ENCODE measurements at regions not wholly inside any gene's neighbourhood (a gene's known extent, or its start where the extent isn't known, plus 50 kb on each side); places are given as distances from the start of the nearest gene placed in this dataset.

DNA sequence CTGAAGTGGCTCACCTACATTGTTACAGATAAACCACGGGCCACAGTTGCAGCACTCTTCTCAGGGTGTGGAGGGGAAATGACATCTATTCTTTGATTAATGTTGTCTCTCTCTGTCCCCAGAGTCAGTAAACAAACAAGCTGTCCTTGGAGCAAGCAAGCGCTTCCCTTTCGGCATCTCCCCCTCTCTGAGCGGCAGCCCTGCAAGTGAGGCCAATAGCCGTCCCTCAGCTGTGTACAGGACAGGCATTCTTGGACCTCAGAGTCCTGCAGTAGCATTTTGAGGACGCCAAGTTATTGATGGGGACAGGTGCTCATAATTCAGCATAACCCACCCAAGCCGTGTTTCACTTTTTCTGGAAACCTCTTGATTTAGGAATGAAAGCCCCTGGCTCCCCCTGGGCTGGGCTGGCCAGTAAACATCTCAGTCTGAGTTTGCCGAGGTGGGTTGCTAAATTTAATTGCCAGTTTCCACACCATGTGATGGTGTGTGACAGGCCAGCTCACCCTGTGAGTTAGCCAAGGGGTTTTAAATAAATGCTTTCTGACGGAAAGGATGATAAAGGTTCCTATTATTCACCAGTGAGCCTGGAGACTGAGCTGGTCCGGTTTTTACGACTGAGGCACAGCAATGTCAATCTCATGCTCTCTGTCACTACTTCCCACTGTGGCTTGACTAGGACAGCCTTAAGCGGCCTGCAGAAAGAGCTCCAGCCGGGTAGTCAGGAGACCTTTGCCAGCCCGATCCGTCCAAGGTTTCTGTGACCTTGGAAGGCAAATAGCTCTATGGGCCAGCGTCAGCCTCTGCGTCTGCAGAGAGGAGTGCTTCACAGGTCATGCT lies 214.8 kb upstream of the RREB1 start:
- no peak for FAIRE-seq
- H3K27ac ChIP-seq (ENCODE audit: low read depth in 1 of 3, low read length in 2 of 3) = no peak overlapping the region

DNA sequence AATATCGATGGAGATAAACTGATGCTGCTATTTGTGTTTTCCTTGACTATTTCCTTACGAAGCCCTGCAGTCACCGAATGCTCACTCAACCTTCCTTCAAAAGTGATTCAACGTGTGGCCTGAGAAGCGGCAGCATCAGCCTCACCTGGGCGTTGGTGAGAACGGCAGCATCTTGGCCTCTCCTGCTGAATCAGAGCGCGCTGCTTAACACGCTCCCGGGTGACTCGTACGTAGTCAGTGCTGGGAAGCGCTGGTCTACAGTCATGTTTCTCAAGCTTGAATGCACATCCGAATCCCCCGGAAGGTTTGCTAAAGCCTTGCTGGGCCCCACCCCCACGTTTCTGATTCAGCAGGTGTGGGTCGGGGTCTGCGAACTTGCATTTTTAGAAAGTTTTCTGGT lies 214.1 kb upstream of the RREB1 start:
- DNase-seq = no peak
- WGBS, 3 donors = 76 to 89% (median 81%) methylated on average over 19 of the region's 19 CpGs
- Histone ChIP-seq H3K27ac (ENCODE audit: low read depth in 1 of 3, low read length in 2 of 3) (no peak overlapping the region), H3K36me3 (ENCODE audit: control insufficient read depth in 3 of 3, insufficient read depth in 2 of 3, low read depth in 1 of 3, low read length in 3 of 3) (no peaks in the 10 kb centered on the region), H3K9me3 (ENCODE audit: control insufficient read depth in 2 of 2, insufficient read depth in 1 of 2, low read depth in 1 of 2, low read length in 1 of 2) (peaks cover 0 to 10% of the 10 kb centered on the region in 2 donors), H3K4me3 (ENCODE audit: low read depth in 1 of 3, low read length in 3 of 3) (no peak overlapping the region), H3K27me3 (ENCODE audit: control insufficient read depth in 3 of 3, insufficient read depth in 3 of 3, low read length in 3 of 3) (no peaks in the 10 kb centered on the region), H3K4me1 (ENCODE audit: control insufficient read depth in 3 of 3, insufficient read depth in 2 of 3, low read depth in 1 of 3, low read length in 2 of 3) (peaks cover 0 to 28% (median 0%) of the 10 kb centered on the region in 3 donors)
- no peak for FAIRE-seq

More for the DNA sequence above, 214.8 kb upstream of the RREB1 start:
- Histone ChIP-seq H3K9me3 (ENCODE audit: control insufficient read depth in 2 of 2, insufficient read depth in 1 of 2, low read depth in 1 of 2, low read length in 1 of 2) (peaks cover 0 to 7% of the 10 kb centered on the region in 2 donors), H3K4me3 (ENCODE audit: low read depth in 1 of 3, low read length in 3 of 3) (no peak overlapping the region), H3K4me1 (ENCODE audit: control insufficient read depth in 3 of 3, insufficient read depth in 2 of 3, low read depth in 1 of 3, low read length in 2 of 3) (peaks cover 0 to 28% (median 0%) of the 10 kb centered on the region in 3 donors), H3K27me3 (ENCODE audit: control insufficient read depth in 3 of 3, insufficient read depth in 3 of 3, low read length in 3 of 3) (no peaks in the 10 kb centered on the region), H3K36me3 (ENCODE audit: control insufficient read depth in 3 of 3, insufficient read depth in 2 of 3, low read depth in 1 of 3, low read length in 3 of 3) (no peaks in the 10 kb centered on the region)
- no peak for DNase-seq
- WGBS, 3 donors = 77 to 82% (median 82%) methylated on average over 17 of the region's 17 CpGs

DNA sequence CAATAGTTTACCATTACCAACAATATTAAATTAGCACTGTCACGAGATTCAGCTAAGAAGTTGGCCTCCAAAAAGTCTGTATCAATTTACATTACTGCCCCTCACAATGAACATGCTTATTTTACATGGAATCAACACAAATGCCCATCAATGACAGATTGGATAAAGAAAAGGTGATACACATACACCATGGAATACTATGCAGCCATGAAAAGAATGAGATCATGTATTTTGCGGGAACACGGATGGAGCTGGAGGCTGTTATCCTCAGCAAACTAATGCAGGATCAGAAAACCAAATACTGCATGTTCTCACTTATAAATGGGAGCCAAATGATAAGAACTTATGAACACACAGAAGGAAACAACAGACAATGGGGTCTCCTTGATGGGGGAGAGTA lies 211.8 kb upstream of the RREB1 start:
- Histone ChIP-seq H3K27ac (ENCODE audit: low read depth in 1 of 3, low read length in 2 of 3) (no peak overlapping the region), H3K36me3 (ENCODE audit: control insufficient read depth in 3 of 3, insufficient read depth in 2 of 3, low read depth in 1 of 3, low read length in 3 of 3) (no peaks in the 10 kb centered on the region), H3K4me3 (ENCODE audit: low read depth in 1 of 3, low read length in 3 of 3) (no peak overlapping the region), H3K9me3 (ENCODE audit: control insufficient read depth in 2 of 2, insufficient read depth in 1 of 2, low read depth in 1 of 2, low read length in 1 of 2) (peaks cover 0 to 10% of the 10 kb centered on the region in 2 donors), H3K4me1 (ENCODE audit: control insufficient read depth in 3 of 3, insufficient read depth in 2 of 3, low read depth in 1 of 3, low read length in 2 of 3) (peaks cover 0 to 14% (median 0%) of the 10 kb centered on the region in 3 donors), H3K27me3 (ENCODE audit: control insufficient read depth in 3 of 3, insufficient read depth in 3 of 3, low read length in 3 of 3) (no peaks in the 10 kb centered on the region)
- DNase-seq (no peak), FAIRE-seq (no peak)
- WGBS, 3 donors = 95 to 99% (median 96%) methylated on average over 3 of the region's 3 CpGs

DNA sequence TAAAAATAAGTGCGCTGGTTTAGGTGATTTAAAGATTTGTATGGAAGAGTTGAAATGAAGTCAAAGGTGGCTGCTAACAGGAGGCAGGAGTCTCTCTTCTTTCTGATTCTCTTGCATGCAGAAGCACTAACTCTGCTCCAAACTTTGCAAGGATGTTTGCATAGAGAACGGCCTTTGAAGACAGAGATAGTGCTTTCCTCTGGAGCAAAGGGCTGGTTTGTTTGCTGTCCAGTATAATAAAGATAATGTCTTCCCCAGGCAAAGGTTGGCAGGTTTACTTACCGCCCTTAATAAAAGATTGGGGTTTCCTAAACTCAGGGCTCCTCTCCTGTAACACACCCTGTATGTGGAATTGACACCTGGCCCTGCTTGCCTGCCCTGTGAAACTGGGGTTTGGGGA lies 210.6 kb upstream of the RREB1 start:
- H3K4me3 ChIP-seq (ENCODE audit: low read depth in 1 of 3, low read length in 3 of 3) = no peak overlapping the region
- no peaks in the 10 kb centered on the region for H3K27me3 ChIP-seq (ENCODE audit: control insufficient read depth in 3 of 3, insufficient read depth in 3 of 3, low read length in 3 of 3)
- 36 to 66% (median 39%) methylated on average over 3 of the region's 3 CpGs for WGBS, 3 donors
- FAIRE-seq = no peak
- peak in 1 of 2 donors; percentile 29 for DNase-seq
- H3K9me3 ChIP-seq (ENCODE audit: control insufficient read depth in 2 of 2, insufficient read depth in 1 of 2, low read depth in 1 of 2, low read length in 1 of 2) = peaks cover 0 to 10% of the 10 kb centered on the region in 2 donors
- H3K36me3 ChIP-seq (ENCODE audit: control insufficient read depth in 3 of 3, insufficient read depth in 2 of 3, low read depth in 1 of 3, low read length in 3 of 3) = no peaks in the 10 kb centered on the region
- peaks cover 0 to 2% (median 0%) of the 10 kb centered on the region in 3 donors for H3K4me1 ChIP-seq (ENCODE audit: control insufficient read depth in 3 of 3, insufficient read depth in 2 of 3, low read depth in 1 of 3, low read length in 2 of 3)
- H3K27ac ChIP-seq (ENCODE audit: low read depth in 1 of 3, low read length in 2 of 3) = no peak overlapping the region

DNA sequence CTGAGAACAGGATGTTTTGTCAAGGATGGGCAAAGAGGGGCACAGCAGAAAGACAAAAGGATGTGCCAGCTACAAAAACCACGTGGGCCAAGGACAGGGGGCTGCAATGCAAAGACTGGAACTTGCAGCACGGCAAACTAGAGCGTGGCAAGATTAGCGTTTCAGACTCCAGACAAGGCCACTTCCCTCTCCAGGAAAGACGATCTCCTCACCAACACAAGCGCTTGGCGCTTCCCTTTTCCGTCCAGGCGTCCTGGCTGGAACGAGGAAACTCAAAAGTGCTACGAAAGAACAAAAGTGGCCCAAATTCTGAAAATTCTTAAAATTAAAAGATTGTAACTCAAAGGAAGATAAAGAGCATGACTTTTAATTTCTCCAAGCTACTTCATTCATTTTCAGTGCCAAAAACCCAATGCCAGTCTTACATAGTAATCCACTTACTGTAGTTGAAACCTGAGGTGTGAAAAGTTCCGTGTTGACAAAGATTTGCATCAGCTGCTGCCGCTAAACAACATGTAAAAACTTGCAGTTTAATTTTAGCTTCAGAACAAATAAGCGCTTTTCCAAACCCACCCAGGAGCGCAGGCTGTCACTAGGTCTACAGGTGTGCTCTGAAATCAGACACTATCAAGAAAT lies 207.1 kb upstream of the RREB1 start:
- H3K36me3 ChIP-seq (ENCODE audit: control insufficient read depth in 3 of 3, insufficient read depth in 2 of 3, low read depth in 1 of 3, low read length in 3 of 3) = no peaks in the 10 kb centered on the region
- DNase-seq = no peak
- H3K27me3 ChIP-seq (ENCODE audit: control insufficient read depth in 3 of 3, insufficient read depth in 3 of 3, low read length in 3 of 3) = no peaks in the 10 kb centered on the region
- FAIRE-seq = no peak
- no peak overlapping the region for H3K4me3 ChIP-seq (ENCODE audit: low read depth in 1 of 3, low read length in 3 of 3)
- WGBS, 3 donors = 75 to 92% (median 81%) methylated on average over 15 of the region's 15 CpGs
- no peak overlapping the region for H3K27ac ChIP-seq (ENCODE audit: low read depth in 1 of 3, low read length in 2 of 3)
- H3K4me1 ChIP-seq (ENCODE audit: control insufficient read depth in 3 of 3, insufficient read depth in 2 of 3, low read depth in 1 of 3, low read length in 2 of 3) = no peaks in the 10 kb centered on the region
- H3K9me3 ChIP-seq (ENCODE audit: control insufficient read depth in 2 of 2, insufficient read depth in 1 of 2, low read depth in 1 of 2, low read length in 1 of 2) = peaks cover 0 to 10% of the 10 kb centered on the region in 2 donors

DNA sequence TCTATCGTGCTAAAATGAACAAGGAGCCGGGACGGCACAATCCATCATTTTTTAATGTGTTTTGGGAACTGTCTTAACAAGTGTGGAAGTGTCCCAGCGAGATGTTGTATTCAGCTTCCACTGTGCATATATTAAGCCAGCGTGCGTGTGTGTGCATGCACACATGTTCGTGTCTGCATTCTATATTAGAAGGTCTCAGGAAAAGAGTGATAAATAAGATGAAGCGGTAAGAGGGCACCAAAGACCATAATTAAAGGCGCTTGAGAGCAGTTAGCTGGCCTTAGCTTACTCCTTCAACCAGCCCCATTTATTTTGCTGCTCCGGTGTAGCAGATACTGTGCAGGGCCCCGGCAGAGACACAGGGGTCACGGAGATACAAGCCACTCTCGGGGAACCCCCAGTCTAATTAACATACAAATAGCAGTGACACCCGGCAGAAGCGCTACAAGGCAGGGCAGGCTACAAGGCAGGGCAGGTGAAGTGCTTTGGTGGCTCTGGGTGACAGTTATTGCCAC lies 206.5 kb upstream of the RREB1 start:
- DNase-seq (no peak), FAIRE-seq (no peak)
- no peaks in the 10 kb centered on the region for H3K4me1 ChIP-seq (ENCODE audit: control insufficient read depth in 3 of 3, insufficient read depth in 2 of 3, low read depth in 1 of 3, low read length in 2 of 3)
- H3K27ac ChIP-seq (ENCODE audit: low read depth in 1 of 3, low read length in 2 of 3) = no peak overlapping the region
- H3K9me3 ChIP-seq (ENCODE audit: control insufficient read depth in 2 of 2, insufficient read depth in 1 of 2, low read depth in 1 of 2, low read length in 1 of 2) = peaks cover 0 to 10% of the 10 kb centered on the region in 2 donors
- H3K27me3 ChIP-seq (ENCODE audit: control insufficient read depth in 3 of 3, insufficient read depth in 3 of 3, low read length in 3 of 3) = no peaks in the 10 kb centered on the region
- WGBS, 3 donors = 72 to 80% (median 75%) methylated on average over 15 of the region's 15 CpGs
- H3K4me3 ChIP-seq (ENCODE audit: low read depth in 1 of 3, low read length in 3 of 3) = no peak overlapping the region
- H3K36me3 ChIP-seq (ENCODE audit: control insufficient read depth in 3 of 3, insufficient read depth in 2 of 3, low read depth in 1 of 3, low read length in 3 of 3) = no peaks in the 10 kb centered on the region

DNA sequence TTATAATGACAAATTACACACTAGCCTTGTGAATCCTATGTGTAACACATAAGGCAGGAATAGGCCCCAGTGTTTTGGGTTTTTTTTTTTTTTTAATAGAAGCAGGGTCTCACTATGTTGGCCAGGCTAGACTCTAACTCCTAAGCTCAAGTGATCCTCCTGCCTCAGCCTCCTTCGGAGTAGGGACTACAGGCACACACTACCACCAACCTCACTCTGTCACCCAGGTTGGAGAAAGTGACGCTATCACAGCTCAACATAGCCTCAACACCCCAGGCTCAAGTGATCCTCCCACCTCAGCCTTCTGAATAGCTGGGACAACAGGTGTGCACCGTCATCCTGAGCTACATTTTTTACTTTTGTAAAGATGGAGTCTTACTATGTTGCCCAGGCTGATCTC lies 205.8 kb upstream of the RREB1 start:
- Histone ChIP-seq H3K4me3 (ENCODE audit: low read depth in 1 of 3, low read length in 3 of 3) (no peak overlapping the region), H3K4me1 (ENCODE audit: control insufficient read depth in 3 of 3, insufficient read depth in 2 of 3, low read depth in 1 of 3, low read length in 2 of 3) (no peaks in the 10 kb centered on the region), H3K27ac (ENCODE audit: low read depth in 1 of 3, low read length in 2 of 3) (no peak overlapping the region), H3K9me3 (ENCODE audit: control insufficient read depth in 2 of 2, insufficient read depth in 1 of 2, low read depth in 1 of 2, low read length in 1 of 2) (peaks cover 0 to 10% of the 10 kb centered on the region in 2 donors), H3K36me3 (ENCODE audit: control insufficient read depth in 3 of 3, insufficient read depth in 2 of 3, low read depth in 1 of 3, low read length in 3 of 3) (no peaks in the 10 kb centered on the region), H3K27me3 (ENCODE audit: control insufficient read depth in 3 of 3, insufficient read depth in 3 of 3, low read length in 3 of 3) (no peaks in the 10 kb centered on the region)
- DNase-seq (no peak), FAIRE-seq (no peak)
- 92 to 100% (median 96%) methylated on average over 3 of the region's 3 CpGs for WGBS, 3 donors

DNA sequence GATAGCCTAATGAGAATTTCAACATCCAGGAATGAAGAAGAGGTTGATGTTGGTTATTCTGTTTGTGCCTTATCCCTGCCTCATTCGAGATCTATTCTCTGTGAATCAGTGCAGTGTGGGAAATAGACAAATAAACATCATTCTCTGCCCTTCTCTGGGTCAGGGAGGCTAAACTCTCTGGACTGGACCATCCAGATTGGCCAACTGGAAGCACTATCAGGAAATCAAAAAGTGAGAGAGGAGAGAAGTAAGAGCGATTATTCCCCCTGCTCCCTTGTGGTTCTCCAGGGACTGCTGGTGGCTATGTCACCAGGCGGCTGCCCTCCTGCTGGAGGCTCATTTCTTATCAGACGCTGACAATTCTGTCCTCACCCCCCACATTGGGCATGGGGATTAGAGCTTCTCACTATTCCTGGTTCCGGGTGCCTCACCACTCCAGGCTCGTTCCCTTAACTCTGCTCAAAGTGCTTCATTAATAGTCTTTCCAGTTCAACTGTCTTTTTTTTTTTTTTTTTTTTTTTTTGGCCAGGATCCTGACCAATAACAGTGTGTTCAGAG lies 201.7 kb upstream of the RREB1 start:
- Histone ChIP-seq H3K4me3 (ENCODE audit: low read depth in 1 of 3, low read length in 3 of 3) (no peak overlapping the region), H3K27me3 (ENCODE audit: control insufficient read depth in 3 of 3, insufficient read depth in 3 of 3, low read length in 3 of 3) (no peaks in the 10 kb centered on the region), H3K4me1 (ENCODE audit: control insufficient read depth in 3 of 3, insufficient read depth in 2 of 3, low read depth in 1 of 3, low read length in 2 of 3) (no peaks in the 10 kb centered on the region), H3K27ac (ENCODE audit: low read depth in 1 of 3, low read length in 2 of 3) (no peak overlapping the region), H3K9me3 (ENCODE audit: control insufficient read depth in 2 of 2, insufficient read depth in 1 of 2, low read depth in 1 of 2, low read length in 1 of 2) (no peaks in the 10 kb centered on the region), H3K36me3 (ENCODE audit: control insufficient read depth in 3 of 3, insufficient read depth in 2 of 3, low read depth in 1 of 3, low read length in 3 of 3) (no peaks in the 10 kb centered on the region)
- WGBS, 3 donors = 60 to 79% (median 63%) methylated on average over 6 of the region's 6 CpGs
- DNase-seq = no peak
- no peak for FAIRE-seq

Data from small intestine (tissue), 7 donors.